ENCODE measurements at regions not wholly inside any gene's neighbourhood (a gene's known extent, or its start where the extent isn't known, plus 50 kb on each side); places are given as distances from the start of the nearest gene placed in this dataset.

DNA sequence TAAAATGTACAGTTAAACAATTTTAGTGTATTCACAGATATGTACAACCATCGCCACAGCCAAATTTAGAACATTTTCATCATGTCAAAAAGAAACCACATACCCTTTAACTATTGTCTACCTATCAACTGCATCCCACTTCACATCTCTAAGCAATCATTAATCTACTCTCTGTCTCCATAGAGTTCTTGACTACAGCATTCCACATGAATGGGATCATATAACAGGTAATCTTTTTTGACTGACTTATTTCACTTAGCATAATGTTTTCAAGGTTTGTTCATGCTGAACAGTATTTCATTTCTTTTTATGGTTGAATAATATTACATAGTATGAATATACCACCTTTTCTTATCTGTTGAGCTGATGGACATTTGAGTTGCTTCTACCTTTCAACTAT, 281.4 kb upstream of the EDA2R start:
- TF ChIP-seq POLR2A (IDR thresholded peaks at IDR 0.05): no peak
- TF ChIP-seq, protein P1, sequence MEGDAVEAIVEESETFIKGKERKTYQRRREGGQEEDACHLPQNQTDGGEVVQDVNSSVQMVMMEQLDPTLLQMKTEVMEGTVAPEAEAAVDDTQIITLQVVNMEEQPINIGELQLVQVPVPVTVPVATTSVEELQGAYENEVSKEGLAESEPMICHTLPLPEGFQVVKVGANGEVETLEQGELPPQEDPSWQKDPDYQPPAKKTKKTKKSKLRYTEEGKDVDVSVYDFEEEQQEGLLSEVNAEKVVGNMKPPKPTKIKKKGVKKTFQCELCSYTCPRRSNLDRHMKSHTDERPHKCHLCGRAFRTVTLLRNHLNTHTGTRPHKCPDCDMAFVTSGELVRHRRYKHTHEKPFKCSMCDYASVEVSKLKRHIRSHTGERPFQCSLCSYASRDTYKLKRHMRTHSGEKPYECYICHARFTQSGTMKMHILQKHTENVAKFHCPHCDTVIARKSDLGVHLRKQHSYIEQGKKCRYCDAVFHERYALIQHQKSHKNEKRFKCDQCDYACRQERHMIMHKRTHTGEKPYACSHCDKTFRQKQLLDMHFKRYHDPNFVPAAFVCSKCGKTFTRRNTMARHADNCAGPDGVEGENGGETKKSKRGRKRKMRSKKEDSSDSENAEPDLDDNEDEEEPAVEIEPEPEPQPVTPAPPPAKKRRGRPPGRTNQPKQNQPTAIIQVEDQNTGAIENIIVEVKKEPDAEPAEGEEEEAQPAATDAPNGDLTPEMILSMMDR (IDR thresholded peaks at IDR 0.05): no peak
- DNase-seq (ENCODE audit: low spot score in 2 of 2): no peak
- H3K4me3 ChIP-seq (ENCODE audit: low read depth, poor library complexity, severe bottlenecking): no peak overlapping the region
- WGBS, 2 donors: 82 to 83% methylated on average over 1 of the region's 1 CpG
- intact Hi-C loops (cut with DNase I; ENCODE audit: low total_unique reads): no loop called here

DNA sequence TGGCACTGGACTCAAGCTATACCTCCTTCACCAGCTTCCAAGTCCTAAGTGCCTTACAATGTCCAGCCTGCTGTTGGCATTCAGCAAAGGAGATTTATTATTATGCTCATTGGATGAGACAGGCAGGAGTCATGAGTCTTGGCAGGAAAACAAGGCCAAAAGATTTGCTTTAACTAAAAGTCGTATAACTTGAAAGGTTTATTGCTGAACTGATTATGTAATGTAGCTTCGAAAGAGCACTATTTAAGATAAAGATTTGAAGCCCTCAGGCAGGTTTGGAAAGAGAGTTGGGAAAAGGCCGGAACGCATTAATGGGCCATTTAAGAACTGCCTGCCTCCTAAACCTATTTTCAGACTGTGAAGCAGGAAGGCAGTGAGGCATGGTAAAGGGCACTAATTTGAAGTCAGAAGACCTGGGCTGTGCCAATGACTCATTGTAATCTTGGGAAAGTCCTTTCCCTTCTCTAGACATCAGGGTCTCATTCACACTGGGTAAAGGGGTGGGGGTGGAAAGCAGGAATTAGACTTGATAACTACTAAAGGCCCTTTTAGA, 280.5 kb upstream of the EDA2R start:
- 24 to 31% methylated on average over 4 of the region's 4 CpGs for WGBS, 2 donors
- intact Hi-C loops (cut with DNase I; ENCODE audit: low total_unique reads): no loop called here
- TF ChIP-seq, protein P1 (IDR thresholded peaks at IDR 0.05): no peak
- TF ChIP-seq POLR2A (IDR thresholded peaks at IDR 0.05): no peak
- DNase-seq (ENCODE audit: low spot score in 2 of 2): no peak
- H3K4me3 ChIP-seq (ENCODE audit: low read depth, poor library complexity, severe bottlenecking): no peak overlapping the region

DNA sequence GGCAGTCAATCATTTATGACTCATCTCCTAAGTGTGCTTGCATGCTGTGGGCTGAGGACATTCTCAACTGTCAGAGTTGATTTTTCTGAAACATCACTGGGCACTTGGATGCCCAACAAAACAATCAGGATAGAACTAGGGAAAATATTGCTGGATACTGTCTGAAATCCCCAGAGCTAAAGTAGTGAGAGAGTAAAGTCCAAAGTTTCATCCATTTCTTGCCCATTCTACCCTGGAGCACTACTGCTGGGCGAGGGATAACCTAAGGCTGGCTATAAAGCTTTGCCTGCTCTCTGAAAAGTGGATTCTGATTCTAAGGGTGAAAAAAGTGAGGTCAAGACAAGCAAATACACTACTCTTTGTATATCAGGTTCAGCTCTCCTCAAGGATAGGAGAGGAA, 279.6 kb upstream of the EDA2R start:
- intact Hi-C loops (cut with DNase I; ENCODE audit: low total_unique reads): no loop called here
- 39 to 73% methylated on average over 1 of the region's 1 CpG for WGBS, 2 donors
- no peak for TF ChIP-seq POLR2A (IDR thresholded peaks at IDR 0.05)
- TF ChIP-seq, protein P1 (IDR thresholded peaks at IDR 0.05): no peak
- no peak overlapping the region for H3K4me3 ChIP-seq (ENCODE audit: low read depth, poor library complexity, severe bottlenecking)
- DNase-seq (ENCODE audit: low spot score in 2 of 2): no peak

DNA sequence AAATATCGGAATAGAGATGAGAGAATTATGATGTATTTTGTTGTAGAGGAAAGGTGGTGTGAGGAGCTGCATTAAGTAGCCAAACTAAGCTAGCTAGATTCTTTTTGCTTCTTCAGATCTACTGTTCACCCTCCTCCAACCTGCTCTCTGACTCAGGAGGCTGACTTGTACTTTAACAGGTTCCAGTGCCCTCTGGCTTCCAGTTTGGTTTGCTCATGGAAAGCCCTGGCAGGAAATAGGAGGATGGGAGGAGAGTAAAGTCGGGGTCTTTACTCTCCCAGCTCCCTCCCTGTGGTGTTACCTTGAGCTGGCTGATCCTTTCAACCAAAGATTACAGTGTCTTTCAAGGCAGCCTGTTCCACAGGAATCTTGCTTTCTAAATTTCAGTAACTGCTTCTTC, 277.0 kb upstream of the EDA2R start:
- 13 to 39% methylated on average over 2 of the region's 2 CpGs for WGBS, 2 donors
- no peak for DNase-seq (ENCODE audit: low spot score in 2 of 2)
- intact Hi-C loops (cut with DNase I; ENCODE audit: low total_unique reads): no loop called here
- no peak for TF ChIP-seq POLR2A (IDR thresholded peaks at IDR 0.05)
- TF ChIP-seq, protein P1 (IDR thresholded peaks at IDR 0.05): no peak
- H3K4me3 ChIP-seq (ENCODE audit: low read depth, poor library complexity, severe bottlenecking): no peak overlapping the region

DNA sequence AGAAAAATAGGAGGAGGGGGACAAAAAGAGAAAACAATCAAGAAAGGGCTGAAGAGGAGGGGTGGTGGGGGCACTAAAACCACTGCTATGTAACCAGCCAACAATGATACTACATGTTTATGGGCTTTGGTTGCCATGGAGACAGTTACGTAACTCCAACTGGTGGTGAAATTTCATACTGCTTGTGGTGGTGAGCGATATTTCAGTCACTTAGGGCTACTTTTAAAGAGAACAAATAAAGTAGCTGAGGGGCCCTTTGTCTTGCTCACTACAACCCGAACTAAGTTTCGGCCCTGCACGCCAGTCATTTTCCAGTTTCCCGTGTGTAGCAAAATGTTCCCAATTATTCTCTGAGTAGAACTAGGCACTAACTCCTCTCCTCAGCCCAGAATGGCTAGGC, 275.2 kb upstream of the EDA2R start:
- 60 to 66% methylated on average over 6 of the region's 6 CpGs for whole genome bisulfite sequencing, 2 donors
- intact Hi-C loops (cut with DNase I; ENCODE audit: low total_unique reads): no loop called here
- no peak overlapping the region for H3K4me3 ChIP-seq (ENCODE audit: low read depth, poor library complexity, severe bottlenecking)
- no peak for TF ChIP-seq POLR2A (IDR thresholded peaks at IDR 0.05)
- TF ChIP-seq, protein P1 (IDR thresholded peaks at IDR 0.05): no peak
- DNase-seq (ENCODE audit: low spot score in 2 of 2): no peak

DNA sequence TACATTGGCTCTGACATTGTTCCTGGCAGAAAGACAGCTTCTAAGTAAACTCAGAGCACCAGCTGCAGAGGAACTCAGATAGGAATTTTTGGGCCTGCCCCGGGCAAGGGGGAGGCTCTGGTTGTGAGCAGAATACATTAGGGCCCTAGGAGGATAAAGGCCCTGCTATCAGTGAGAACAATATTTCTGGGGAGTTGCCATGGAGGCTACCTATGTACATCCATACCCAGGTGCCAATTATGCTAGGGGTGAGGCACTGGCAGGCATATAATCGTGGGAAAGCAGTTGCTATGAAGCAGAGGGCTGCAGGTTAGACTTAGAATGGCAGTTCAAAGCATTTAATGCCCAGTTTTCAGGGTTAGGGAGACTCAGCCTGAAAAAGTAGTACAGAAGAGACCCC, 273.5 kb upstream of the EDA2R start:
- WGBS, 2 donors: 27 to 38% methylated on average over 2 of the region's 2 CpGs
- H3K4me3 ChIP-seq (ENCODE audit: low read depth, poor library complexity, severe bottlenecking): no peak overlapping the region
- no peak for TF ChIP-seq POLR2A (IDR thresholded peaks at IDR 0.05)
- TF ChIP-seq, protein P1 (IDR thresholded peaks at IDR 0.05): no peak
- DNase-seq (ENCODE audit: low spot score in 2 of 2): no peak
- intact Hi-C loops (cut with DNase I; ENCODE audit: low total_unique reads): no loop called here
